ENCODE measurements at regions not wholly inside any gene's neighbourhood (a gene's known extent, or its start where the extent isn't known, plus 50 kb on each side); places are given as distances from the start of the nearest gene placed in this dataset.

- H3K27ac ChIP-seq (replicated peaks), result no peak overlapping the region
- H3K4me3 ChIP-seq (replicated peaks; ENCODE audit: insufficient read depth, low read length), result no peak overlapping the region
- no peaks in the 10 kb centered on the region for H3K27me3 ChIP-seq (ENCODE audit: insufficient read depth, poor library complexity, severe bottlenecking)
- no peak for DNase-seq (ENCODE audit: low read depth in 1 of 2, low spot score in 1 of 2)
- TF ChIP-seq POLR2AphosphoS5 (IDR thresholded peaks at IDR 0.05; ENCODE audit: low read depth) (no peak), GABPA (IDR thresholded peaks at IDR 0.05; ENCODE audit: low read depth) (no peak), SPI1 (IDR thresholded peaks at IDR 0.05; ENCODE audit: borderline replicate concordance, low read depth) (no peak)
- TF ChIP-seq, protein P1, sequence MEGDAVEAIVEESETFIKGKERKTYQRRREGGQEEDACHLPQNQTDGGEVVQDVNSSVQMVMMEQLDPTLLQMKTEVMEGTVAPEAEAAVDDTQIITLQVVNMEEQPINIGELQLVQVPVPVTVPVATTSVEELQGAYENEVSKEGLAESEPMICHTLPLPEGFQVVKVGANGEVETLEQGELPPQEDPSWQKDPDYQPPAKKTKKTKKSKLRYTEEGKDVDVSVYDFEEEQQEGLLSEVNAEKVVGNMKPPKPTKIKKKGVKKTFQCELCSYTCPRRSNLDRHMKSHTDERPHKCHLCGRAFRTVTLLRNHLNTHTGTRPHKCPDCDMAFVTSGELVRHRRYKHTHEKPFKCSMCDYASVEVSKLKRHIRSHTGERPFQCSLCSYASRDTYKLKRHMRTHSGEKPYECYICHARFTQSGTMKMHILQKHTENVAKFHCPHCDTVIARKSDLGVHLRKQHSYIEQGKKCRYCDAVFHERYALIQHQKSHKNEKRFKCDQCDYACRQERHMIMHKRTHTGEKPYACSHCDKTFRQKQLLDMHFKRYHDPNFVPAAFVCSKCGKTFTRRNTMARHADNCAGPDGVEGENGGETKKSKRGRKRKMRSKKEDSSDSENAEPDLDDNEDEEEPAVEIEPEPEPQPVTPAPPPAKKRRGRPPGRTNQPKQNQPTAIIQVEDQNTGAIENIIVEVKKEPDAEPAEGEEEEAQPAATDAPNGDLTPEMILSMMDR (IDR thresholded peaks at IDR 0.05; ENCODE audit: insufficient read depth, low read length), result no peak
- TF ChIP-seq, protein P2, sequence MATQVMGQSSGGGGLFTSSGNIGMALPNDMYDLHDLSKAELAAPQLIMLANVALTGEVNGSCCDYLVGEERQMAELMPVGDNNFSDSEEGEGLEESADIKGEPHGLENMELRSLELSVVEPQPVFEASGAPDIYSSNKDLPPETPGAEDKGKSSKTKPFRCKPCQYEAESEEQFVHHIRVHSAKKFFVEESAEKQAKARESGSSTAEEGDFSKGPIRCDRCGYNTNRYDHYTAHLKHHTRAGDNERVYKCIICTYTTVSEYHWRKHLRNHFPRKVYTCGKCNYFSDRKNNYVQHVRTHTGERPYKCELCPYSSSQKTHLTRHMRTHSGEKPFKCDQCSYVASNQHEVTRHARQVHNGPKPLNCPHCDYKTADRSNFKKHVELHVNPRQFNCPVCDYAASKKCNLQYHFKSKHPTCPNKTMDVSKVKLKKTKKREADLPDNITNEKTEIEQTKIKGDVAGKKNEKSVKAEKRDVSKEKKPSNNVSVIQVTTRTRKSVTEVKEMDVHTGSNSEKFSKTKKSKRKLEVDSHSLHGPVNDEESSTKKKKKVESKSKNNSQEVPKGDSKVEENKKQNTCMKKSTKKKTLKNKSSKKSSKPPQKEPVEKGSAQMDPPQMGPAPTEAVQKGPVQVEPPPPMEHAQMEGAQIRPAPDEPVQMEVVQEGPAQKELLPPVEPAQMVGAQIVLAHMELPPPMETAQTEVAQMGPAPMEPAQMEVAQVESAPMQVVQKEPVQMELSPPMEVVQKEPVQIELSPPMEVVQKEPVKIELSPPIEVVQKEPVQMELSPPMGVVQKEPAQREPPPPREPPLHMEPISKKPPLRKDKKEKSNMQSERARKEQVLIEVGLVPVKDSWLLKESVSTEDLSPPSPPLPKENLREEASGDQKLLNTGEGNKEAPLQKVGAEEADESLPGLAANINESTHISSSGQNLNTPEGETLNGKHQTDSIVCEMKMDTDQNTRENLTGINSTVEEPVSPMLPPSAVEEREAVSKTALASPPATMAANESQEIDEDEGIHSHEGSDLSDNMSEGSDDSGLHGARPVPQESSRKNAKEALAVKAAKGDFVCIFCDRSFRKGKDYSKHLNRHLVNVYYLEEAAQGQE (IDR thresholded peaks at IDR 0.05; ENCODE audit: insufficient replicate concordance, low read depth), result no peak
Measured at GRCh38 chr19:29305268-29305667, 92.3 kb upstream of the UQCRFS1 start.

DNA sequence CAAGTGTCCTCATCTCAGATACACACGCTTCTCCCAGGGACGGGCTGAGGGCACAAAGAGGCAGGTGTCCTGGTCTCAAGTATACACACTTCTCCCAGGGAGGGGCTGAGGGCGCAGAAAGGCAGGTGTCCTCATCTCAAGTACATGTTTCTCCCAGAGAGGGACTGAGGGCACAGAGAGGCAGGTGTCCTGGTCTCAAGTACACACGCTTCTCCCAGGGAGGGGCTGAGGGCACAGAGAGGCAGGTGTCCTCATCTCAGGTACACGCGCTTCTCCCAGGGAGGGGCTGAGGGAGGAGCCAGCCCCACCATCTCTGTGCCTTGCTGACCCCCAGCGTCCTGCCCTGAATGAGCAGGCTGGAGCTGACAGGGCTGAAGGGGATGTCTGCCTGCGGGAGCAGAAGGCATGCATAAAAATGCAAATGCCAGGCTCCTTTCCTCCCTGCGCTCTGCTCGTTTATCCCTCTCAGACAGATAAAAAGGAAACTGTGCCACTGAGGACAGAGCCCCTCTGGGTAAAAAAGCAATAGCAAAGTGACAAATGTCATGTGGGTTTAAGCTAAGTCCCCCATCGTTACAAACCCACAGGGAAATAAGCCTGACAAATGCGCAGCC, 96.1 kb upstream of the UQCRFS1 start:
- TF ChIP-seq, protein P1 (IDR thresholded peaks at IDR 0.05; ENCODE audit: insufficient read depth, low read length), result no peak
- TF ChIP-seq SPI1 (IDR thresholded peaks at IDR 0.05; ENCODE audit: borderline replicate concordance, low read depth) (no peak), POLR2AphosphoS5 (IDR thresholded peaks at IDR 0.05; ENCODE audit: low read depth) (no peak), GABPA (IDR thresholded peaks at IDR 0.05; ENCODE audit: low read depth) (no peak)
- TF ChIP-seq, protein P2 (IDR thresholded peaks at IDR 0.05; ENCODE audit: insufficient replicate concordance, low read depth), result no peak
- Histone ChIP-seq H3K27ac (replicated peaks) (no peak overlapping the region), H3K27me3 (ENCODE audit: insufficient read depth, poor library complexity, severe bottlenecking) (no peaks in the 10 kb centered on the region), H3K4me3 (replicated peaks; ENCODE audit: insufficient read depth, low read length) (no peak overlapping the region)
- DNase-seq (ENCODE audit: low read depth in 1 of 2, low spot score in 1 of 2), result no peak

GRCh38 chr19:29309637-29310036, 96.7 kb upstream of the UQCRFS1 start:
- no peaks in the 10 kb centered on the region for H3K27me3 ChIP-seq (ENCODE audit: insufficient read depth, poor library complexity, severe bottlenecking)
- no peak overlapping the region for H3K27ac ChIP-seq (replicated peaks)
- TF ChIP-seq POLR2AphosphoS5 (IDR thresholded peaks at IDR 0.05; ENCODE audit: low read depth) (no peak), GABPA (IDR thresholded peaks at IDR 0.05; ENCODE audit: low read depth) (no peak), SPI1 (IDR thresholded peaks at IDR 0.05; ENCODE audit: borderline replicate concordance, low read depth) (no peak)
- TF ChIP-seq, protein P1 (IDR thresholded peaks at IDR 0.05; ENCODE audit: insufficient read depth, low read length), result no peak
- TF ChIP-seq, protein P2 (IDR thresholded peaks at IDR 0.05; ENCODE audit: insufficient replicate concordance, low read depth), result no peak
- DNase-seq (ENCODE audit: low read depth in 1 of 2, low spot score in 1 of 2), result no peak
- H3K4me3 ChIP-seq (replicated peaks; ENCODE audit: insufficient read depth, low read length), result no peak overlapping the region

Measured in HL-60 (cell line).